WI38 (cell line): ENCODE measurements at regions not wholly inside any gene's neighbourhood (a gene's known extent, or its start where the extent isn't known, plus 50 kb on each side); places are given as distances from the start of the nearest gene placed in this dataset.

Source experiments
- H3K4me3 ChIP-seq: 2 replicates; pipeline ENCODE4 v1.5.1; 2011; ENCODE audit warnings: low read depth, mild to moderate bottlenecking, control low read depth, low read length
- TF ChIP-seq, protein P1 (sequence below): IDR thresholded peaks from 2 replicates; pipeline ENCODE4 v1.5.1; 2012; ENCODE audit warnings: low read depth, mild to moderate bottlenecking, control low read depth, low read length

DNA sequence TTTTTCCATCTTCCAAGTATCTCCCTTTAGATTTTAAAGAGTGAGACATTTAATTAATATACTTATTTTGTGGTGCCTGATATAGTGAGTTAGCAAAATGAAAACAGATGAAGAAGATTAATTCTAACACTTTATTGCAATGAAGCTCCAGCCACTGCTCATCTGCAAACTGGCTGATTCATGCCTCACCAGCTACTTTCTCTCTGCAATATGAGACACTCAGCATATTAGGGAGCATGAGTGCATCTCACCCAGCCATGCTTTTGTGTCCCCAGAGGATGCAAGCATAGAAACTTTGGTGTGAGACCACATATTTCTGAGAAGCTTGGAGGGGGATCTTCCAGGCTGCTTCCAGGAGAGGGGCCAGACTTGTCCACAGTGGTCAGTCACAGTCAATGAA, 148.6 kb downstream of the BMP4 start:
- no peak overlapping the region for H3K4me3 ChIP-seq
- TF ChIP-seq, protein P1, sequence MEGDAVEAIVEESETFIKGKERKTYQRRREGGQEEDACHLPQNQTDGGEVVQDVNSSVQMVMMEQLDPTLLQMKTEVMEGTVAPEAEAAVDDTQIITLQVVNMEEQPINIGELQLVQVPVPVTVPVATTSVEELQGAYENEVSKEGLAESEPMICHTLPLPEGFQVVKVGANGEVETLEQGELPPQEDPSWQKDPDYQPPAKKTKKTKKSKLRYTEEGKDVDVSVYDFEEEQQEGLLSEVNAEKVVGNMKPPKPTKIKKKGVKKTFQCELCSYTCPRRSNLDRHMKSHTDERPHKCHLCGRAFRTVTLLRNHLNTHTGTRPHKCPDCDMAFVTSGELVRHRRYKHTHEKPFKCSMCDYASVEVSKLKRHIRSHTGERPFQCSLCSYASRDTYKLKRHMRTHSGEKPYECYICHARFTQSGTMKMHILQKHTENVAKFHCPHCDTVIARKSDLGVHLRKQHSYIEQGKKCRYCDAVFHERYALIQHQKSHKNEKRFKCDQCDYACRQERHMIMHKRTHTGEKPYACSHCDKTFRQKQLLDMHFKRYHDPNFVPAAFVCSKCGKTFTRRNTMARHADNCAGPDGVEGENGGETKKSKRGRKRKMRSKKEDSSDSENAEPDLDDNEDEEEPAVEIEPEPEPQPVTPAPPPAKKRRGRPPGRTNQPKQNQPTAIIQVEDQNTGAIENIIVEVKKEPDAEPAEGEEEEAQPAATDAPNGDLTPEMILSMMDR: no peak

DNA sequence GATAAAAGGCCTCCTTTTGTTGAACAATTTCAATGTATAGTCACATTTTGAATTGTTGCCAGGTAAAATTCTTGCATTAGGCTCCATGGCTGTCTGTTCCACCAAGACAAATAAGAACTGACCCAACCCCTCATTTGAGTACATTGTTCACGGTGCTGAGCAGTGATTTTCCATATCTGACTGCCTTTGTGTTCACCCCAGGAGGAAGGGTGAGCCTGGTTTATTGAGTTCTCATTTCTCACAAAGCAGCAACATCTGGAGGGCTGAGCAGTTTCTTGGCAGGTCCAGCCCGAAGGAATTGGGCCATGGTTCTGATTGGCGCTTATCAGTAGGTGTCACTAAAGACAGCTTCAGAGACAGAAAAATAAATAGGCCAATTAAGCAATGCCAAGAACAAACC, 149.1 kb downstream of the BMP4 start:
- TF ChIP-seq, protein P1: no peak
- no peak overlapping the region for H3K4me3 ChIP-seq

DNA sequence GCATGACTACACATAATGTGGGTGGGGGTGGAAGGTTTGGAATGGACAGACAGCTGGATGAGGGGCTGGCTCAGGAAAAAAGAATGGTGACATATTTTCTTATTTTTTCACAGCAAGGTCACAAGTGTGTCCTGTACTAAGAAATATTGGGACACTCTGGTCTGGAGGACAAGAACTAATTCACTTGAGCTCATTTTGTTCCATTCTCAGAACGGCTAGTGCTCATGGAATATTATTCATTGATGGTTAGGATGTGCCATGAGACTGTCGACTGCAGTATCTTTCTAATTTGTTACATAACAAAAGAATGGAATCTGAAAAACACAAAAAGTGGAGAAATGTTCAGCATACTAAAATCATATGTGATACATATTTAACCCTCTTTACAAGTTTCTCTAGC, 149.5 kb downstream of the BMP4 start:
- no peak overlapping the region for H3K4me3 ChIP-seq
- TF ChIP-seq, protein P1: no peak

DNA sequence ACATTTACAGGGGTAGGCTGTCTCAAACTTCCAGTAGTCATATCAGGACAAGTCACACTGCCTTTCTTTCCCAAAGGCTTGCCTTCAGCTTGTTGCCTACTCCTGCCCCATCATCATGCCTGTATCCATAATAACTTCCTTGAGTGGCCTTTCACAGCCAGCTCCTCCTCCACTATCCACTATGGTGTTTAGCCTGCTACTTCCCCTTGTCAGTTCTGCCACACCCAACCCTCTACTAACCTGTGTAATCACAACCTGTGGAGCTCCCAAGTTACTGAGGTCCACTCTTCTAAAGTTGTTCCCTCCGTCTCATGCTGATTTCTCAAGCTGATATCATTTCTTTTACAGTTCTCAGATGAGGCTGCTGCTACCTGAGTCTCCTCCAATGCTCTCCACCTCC, 159.9 kb downstream of the BMP4 start:
- TF ChIP-seq, protein P1: no peak

DNA sequence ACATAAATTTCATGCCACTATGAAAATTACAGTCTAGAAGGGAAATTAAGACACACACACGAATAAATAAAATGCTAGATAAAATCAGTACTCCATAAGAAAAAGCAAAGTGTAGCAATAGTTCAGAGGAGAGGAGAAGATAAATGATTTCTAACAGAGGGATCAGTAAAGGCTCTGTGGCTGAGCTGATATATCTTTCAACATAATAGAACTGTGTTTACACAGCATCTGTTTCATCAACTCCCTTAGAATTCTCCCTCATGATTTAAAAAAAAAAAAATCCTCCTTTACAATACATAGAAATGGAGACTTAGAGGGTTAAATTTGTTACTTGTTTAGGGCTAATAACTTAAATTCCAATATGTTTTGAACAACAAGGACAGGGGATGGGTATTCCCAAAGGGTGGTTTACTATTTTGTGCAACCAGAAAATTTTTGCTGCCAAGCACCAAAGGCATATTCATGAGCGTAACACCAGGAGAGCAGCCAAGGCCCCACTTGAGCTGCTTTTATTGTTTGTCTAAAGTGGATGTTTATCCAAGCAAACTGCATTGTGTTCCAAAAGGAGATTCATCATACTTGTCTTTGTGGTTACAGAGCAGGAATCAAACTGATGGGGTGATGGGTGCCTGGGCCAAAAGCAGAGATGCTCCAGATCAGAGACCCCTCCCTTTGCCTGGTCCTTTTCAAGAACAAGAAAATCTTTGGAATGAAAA, 162.7 kb downstream of the BMP4 start:
- TF ChIP-seq, protein P1: no peak

More for the DNA sequence above, 159.9 kb downstream of the BMP4 start:
- H3K4me3 ChIP-seq: no peak overlapping the region

DNA sequence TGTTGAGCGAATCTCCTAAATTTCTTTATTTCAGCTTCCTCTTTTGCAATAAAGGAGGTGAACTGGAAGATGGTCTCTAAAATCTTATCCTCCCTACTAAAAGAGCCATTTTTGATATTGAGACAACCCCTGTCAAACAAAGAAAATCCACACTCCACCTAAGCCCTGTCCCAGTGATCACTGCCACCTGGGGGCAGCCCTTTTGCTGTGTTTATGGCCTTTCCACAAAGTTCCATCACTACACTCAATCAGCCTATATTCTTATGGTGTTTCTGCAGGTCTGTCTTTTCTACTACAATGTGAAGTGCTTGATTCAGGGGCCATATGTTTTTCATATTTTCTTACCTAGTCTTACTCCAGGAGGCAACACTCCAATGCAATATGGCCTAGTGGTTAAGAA, 163.7 kb downstream of the BMP4 start:
- H3K4me3 ChIP-seq: no peak overlapping the region
- TF ChIP-seq, protein P1: no peak

More for the DNA sequence above, 162.7 kb downstream of the BMP4 start:
- H3K4me3 ChIP-seq: no peak overlapping the region

DNA sequence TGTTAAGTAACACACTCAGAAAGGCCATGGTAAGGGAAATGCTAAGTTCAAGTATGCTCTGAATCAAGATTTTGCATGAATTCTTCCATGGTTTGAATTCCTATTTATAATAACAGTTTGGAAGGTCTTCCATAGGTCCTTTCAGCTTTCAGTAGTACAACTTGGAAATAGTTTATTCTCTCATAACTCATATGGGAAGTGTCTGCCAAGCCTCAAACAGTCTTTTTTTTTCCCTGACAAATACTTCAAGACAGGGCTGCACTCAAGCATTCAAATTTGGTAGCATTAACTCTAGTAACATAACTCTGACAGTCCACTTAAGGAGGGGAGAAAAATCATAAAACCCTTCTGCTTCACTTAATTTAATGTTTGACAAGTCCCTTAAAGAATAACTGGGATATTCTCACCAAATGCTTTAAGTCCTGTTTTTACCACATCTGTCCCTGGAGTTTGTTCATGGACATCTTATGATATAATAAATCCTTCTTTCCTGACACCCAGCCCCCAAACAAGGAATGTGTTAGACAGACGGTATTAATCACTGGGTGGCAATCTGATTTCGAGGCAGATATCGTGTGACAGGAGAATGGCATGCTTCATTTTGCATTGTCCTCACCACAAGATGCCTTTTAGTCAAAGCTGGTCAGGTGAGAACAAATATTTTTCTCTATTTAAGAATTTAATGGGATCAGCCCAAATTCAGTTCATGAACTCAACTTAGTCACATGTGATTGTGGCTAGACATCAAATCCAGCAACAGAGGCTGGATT, 165.7 kb downstream of the BMP4 start:
- no peak overlapping the region for H3K4me3 ChIP-seq
- TF ChIP-seq, protein P1: no peak
